ENCODE measurements at regions not wholly inside any gene's neighbourhood (a gene's known extent, or its start where the extent isn't known, plus 50 kb on each side); places are given as distances from the start of the nearest gene placed in this dataset.

- TF ChIP-seq ZNF565 (CRISPR knock-in tag; conservative IDR thresholded peaks at IDR 0.05; ENCODE audit: low read depth) = no peak
- TF ChIP-seq PATZ1 (CRISPR knock-in tag; IDR thresholded peaks at IDR 0.05; ENCODE audit: borderline replicate concordance) = no peak
- TF ChIP-seq RARB (CRISPR knock-in tag; IDR thresholded peaks at IDR 0.05) = no peak
- TF ChIP-seq ARNTL (CRISPR knock-in tag; IDR thresholded peaks at IDR 0.05; ENCODE audit: borderline replicate concordance, low read depth) = no peak
- no peak for TF ChIP-seq CREB5 (CRISPR knock-in tag; IDR thresholded peaks at IDR 0.05; ENCODE audit: low read depth)
- TF ChIP-seq POU6F1 (CRISPR knock-in tag; IDR thresholded peaks at IDR 0.05; ENCODE audit: borderline replicate concordance, low read depth) = no peak
- no peak for TF ChIP-seq ZFP30 (CRISPR knock-in tag; IDR thresholded peaks at IDR 0.05)
- no peak for TF ChIP-seq ESRRG (CRISPR knock-in tag; IDR thresholded peaks at IDR 0.05)
- TF ChIP-seq TOX (CRISPR knock-in tag; IDR thresholded peaks at IDR 0.05; ENCODE audit: borderline replicate concordance) = no peak
These were observed 315.8 kb upstream of the POU3F3 start for GRCh38 chr2:104538077-104538476.

All from SK-N-SH treated with all-trans-retinoic acid at 6 μM for 48 hours (cell line).